Upper lobe of right lung (tissue), 1 donor: ENCODE measurements at regions not wholly inside any gene's neighbourhood (a gene's known extent, or its start where the extent isn't known, plus 50 kb on each side); places are given as distances from the start of the nearest gene placed in this dataset.

Experiments
- ATAC-seq: fragments of 200-7000 bp; cut with Tn5 transposase; one replicate; pipeline ENCODE4 v1.9.1; 2020; ENCODE audit warnings: mild to moderate bottlenecking, moderate library complexity
- DNase-seq: peaks from one replicate; pipeline ENCODE4 v3.0.0-alpha.2; 2020
- H3K27ac ChIP-seq: fragments of 200-600 bp; one replicate; pipeline ENCODE4 v1.8.0; 2022
- H3K27me3 ChIP-seq: fragments of 200-600 bp; one replicate; pipeline ENCODE4 v1.8.0; 2022; ENCODE audit warnings: mild to moderate bottlenecking
- H3K36me3 ChIP-seq: fragments of 200-600 bp; one replicate; pipeline ENCODE4 v1.8.0; 2022
- H3K4me1 ChIP-seq: fragments of 200-600 bp; one replicate; pipeline ENCODE4 v1.8.0; 2022
- H3K4me3 ChIP-seq: fragments of 200-600 bp; one replicate; pipeline ENCODE4 v1.8.0; 2022; ENCODE audit warnings: mild to moderate bottlenecking
- H3K9me3 ChIP-seq: fragments of 200-600 bp; one replicate; pipeline ENCODE4 v1.8.0; 2022
- intact Hi-C: fragments of 100-400 bp; cut with DNase I; formaldehyde crosslinking; loops from one replicate; pipeline ENCODE4 v1.11.0; 2022
- TF ChIP-seq, protein P1 (sequence below): fragments of 200-600 bp; IDR thresholded peaks from one replicate; pipeline ENCODE4 v1.8.0; 2022; ENCODE audit warnings: antibody characterized with exemption
- donor health status: DM: no; HTN: yes; CAD: no; lungs with severe emphysema.

DNA sequence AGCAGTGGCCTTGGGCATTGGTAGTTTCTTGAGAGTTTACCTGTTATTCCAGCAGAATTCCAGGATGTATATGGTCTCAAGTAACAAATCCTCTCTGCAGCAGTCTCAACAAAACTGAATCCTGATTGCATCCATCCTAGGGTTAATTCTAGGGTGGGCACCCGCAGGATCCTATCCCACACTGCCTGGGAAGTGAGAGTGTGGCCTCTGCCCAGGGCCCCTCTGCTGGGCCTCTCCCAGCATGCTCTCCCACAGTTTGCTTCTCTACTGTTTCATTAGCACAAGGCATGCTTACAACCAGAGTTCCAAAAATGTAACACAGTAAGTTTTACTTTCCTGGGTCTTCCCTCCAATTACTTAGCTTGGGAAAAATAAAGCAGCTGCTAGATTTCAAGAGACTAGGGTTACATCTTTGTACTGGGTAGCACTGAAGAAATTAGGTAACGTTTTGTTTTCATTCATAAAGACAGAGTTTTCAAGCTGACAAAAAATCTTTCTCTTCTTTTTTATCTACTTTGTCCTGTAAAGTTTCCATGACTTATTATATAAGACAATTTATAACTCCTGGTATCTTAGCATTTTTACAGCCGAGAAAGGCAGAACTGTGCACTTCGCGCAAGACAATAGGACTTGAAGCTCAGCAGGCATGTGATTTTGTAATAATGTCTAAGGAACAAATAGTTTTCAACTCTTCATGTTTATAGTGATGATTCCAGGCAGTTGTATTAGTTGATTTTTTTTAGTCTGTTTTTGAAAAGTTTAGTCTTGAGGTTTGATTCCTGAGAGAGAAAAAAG, 131.2 kb upstream of the PCDH18 start:
- H3K4me1 ChIP-seq, result no peaks in the 10 kb centered on the region
- H3K27ac ChIP-seq, result no peak overlapping the region
- TF ChIP-seq, protein P1, sequence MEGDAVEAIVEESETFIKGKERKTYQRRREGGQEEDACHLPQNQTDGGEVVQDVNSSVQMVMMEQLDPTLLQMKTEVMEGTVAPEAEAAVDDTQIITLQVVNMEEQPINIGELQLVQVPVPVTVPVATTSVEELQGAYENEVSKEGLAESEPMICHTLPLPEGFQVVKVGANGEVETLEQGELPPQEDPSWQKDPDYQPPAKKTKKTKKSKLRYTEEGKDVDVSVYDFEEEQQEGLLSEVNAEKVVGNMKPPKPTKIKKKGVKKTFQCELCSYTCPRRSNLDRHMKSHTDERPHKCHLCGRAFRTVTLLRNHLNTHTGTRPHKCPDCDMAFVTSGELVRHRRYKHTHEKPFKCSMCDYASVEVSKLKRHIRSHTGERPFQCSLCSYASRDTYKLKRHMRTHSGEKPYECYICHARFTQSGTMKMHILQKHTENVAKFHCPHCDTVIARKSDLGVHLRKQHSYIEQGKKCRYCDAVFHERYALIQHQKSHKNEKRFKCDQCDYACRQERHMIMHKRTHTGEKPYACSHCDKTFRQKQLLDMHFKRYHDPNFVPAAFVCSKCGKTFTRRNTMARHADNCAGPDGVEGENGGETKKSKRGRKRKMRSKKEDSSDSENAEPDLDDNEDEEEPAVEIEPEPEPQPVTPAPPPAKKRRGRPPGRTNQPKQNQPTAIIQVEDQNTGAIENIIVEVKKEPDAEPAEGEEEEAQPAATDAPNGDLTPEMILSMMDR, result no peak
- no peaks in the 10 kb centered on the region for H3K27me3 ChIP-seq
- no peak for DNase-seq
- H3K36me3 ChIP-seq, result no peaks in the 10 kb centered on the region
- intact Hi-C loops, result no loop called here
- no peak for ATAC-seq
- H3K4me3 ChIP-seq, result no peak overlapping the region
- no peaks in the 10 kb centered on the region for H3K9me3 ChIP-seq

DNA sequence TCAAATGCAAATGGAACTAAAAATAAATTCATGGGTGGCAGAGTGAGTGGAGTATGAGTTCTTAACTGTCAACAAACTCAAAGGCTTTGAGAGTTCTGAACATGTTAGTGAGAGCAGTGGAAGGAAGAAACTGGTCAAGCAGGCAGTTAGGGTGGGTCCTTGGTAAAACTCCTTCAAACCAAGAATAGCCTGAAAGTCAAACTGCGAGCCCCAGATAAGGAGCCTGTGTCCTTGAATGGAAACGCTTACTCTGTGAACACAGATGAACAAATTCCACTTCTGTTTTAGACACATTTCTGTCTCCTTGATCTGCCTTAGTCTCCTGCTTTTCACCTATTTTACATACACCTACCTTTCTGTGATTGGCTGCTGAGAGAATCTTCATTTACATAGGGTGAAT, 129.4 kb upstream of the PCDH18 start:
- no peaks in the 10 kb centered on the region for H3K9me3 ChIP-seq
- no peak overlapping the region for H3K27ac ChIP-seq
- H3K4me3 ChIP-seq, result no peak overlapping the region
- H3K27me3 ChIP-seq, result no peaks in the 10 kb centered on the region
- H3K36me3 ChIP-seq, result no peaks in the 10 kb centered on the region
- TF ChIP-seq, protein P1, result no peak
- DNase-seq (no peak), ATAC-seq (no peak)
- H3K4me1 ChIP-seq, result no peaks in the 10 kb centered on the region
- intact Hi-C loops, result no loop called here

DNA sequence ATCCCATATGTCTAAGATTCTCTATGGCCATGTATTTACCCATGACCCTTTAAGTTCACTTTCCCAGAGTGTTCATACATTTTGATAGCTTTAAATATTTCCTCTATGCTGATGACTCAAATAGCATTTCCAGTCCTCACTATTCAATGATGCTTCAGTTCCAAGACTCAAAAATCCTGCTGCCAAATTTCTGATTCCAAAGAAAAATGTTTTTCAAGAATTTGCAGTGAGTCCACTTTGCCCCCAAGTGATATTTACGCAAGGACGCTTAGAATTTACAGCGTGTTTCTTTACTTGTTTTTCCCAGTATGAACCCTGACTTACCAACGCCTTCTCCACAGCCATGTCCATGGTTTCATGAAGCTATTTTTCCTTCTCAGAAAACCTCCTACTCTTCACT, 127.9 kb upstream of the PCDH18 start:
- H3K4me1 ChIP-seq, result no peaks in the 10 kb centered on the region
- intact Hi-C loops, result no loop called here
- TF ChIP-seq, protein P1, result no peak
- H3K4me3 ChIP-seq, result no peak overlapping the region
- no peaks in the 10 kb centered on the region for H3K27me3 ChIP-seq
- H3K27ac ChIP-seq, result no peak overlapping the region
- H3K9me3 ChIP-seq, result no peaks in the 10 kb centered on the region
- no peaks in the 10 kb centered on the region for H3K36me3 ChIP-seq
- DNase-seq (no peak), ATAC-seq (no peak)

DNA sequence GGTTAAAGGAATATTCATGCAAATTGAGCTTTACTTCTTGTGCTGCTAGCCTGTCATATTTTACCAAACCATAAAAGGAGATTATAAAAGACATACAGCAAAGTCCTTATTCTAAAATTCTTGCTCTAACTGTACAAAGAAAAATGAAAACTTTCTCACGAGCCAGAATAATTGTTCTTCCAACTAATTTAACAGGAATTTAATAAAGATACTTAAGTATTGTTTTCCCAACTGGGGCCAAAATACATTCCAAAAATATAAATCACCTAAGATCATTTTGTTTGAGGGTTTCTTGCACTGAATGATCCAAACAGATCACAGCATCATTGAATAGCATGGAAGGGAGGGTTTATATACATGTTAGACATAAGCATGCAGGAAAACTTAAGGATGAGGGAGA, 127.1 kb upstream of the PCDH18 start:
- Histone ChIP-seq H3K9me3 (no peaks in the 10 kb centered on the region), H3K4me3 (no peak overlapping the region), H3K4me1 (no peaks in the 10 kb centered on the region), H3K36me3 (no peaks in the 10 kb centered on the region), H3K27me3 (no peaks in the 10 kb centered on the region), H3K27ac (no peak overlapping the region)
- no peak for ATAC-seq
- TF ChIP-seq, protein P1, result no peak
- DNase-seq, result no peak
- intact Hi-C loops, result no loop called here

DNA sequence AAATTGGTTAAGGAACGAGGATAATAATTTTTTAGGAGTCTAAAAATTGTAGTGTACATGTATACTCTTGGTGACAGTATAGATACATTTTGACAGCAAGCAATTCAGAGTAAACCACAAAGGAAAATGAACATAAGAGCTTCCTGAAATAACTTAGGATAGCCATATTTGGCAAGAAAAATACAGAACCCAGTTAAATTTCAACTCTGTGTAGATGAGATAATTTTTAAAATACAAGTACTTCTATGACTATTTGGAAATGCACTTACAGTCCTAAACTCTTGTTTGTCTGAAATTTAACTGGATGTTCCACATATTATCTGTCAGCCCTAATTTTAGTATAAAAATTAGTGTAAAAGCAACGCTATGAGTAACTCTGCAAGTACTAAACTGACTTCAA, 124.4 kb upstream of the PCDH18 start:
- intact Hi-C loops, result no loop called here
- H3K4me1 ChIP-seq, result no peaks in the 10 kb centered on the region
- TF ChIP-seq, protein P1, result no peak
- no peak overlapping the region for H3K4me3 ChIP-seq
- H3K9me3 ChIP-seq, result no peaks in the 10 kb centered on the region
- DNase-seq (no peak), ATAC-seq (no peak)
- H3K36me3 ChIP-seq, result no peaks in the 10 kb centered on the region
- no peaks in the 10 kb centered on the region for H3K27me3 ChIP-seq
- H3K27ac ChIP-seq, result no peak overlapping the region

DNA sequence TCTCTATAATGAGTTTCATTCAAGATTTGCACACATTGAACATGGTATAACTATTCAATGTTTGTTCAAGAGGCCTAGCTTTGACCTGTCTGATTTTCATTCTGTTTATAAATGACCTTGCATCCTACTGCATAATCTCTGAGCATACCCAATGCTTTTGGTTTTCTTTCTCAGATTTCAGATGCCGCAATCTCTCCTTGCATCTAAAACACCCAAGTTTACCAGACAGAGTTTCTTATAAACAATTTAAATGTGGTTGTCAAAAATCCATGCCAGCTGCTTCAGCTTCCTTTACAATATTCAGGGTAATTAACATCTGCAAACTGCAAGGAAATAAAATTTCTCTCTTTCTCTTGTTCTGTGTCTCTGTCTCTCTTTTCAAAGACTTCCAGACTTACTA, 123.0 kb upstream of the PCDH18 start:
- H3K27ac ChIP-seq, result no peak overlapping the region
- no peak overlapping the region for H3K4me3 ChIP-seq
- H3K27me3 ChIP-seq, result no peaks in the 10 kb centered on the region
- no peaks in the 10 kb centered on the region for H3K36me3 ChIP-seq
- no peak for ATAC-seq
- no peaks in the 10 kb centered on the region for H3K4me1 ChIP-seq
- TF ChIP-seq, protein P1, result no peak
- intact Hi-C loops, result no loop called here
- H3K9me3 ChIP-seq, result no peaks in the 10 kb centered on the region
- no peak for DNase-seq
